Embryonic facial prominence (tissue), 1 donor: ENCODE measurements at regions not wholly inside any gene's neighbourhood (a gene's known extent, or its start where the extent isn't known, plus 50 kb on each side); places are given as distances from the start of the nearest gene placed in this dataset.
A peak's percentile ranks its signal among the peaks of the same experiment; 100 is the strongest.

Source experiments
- DNase-seq: peaks from one replicate; pipeline ENCODE4 v3.0.0-alpha.2; 2016; ENCODE audit errors: extremely low spot score

- DNase-seq, result no peak
Measured at GRCh38 chr16:66289051-66289680, 77.3 kb upstream of the CDH5 start.

GRCh38 chr16:66287926-66288325 lies 78.6 kb upstream of the CDH5 start:
- no peak for DNase-seq

- no peak for DNase-seq
Measured at GRCh38 chr16:66287416-66287815, 79.1 kb upstream of the CDH5 start.

GRCh38 chr16:66286527-66286926 lies 80.0 kb upstream of the CDH5 start:
- no peak for DNase-seq

- no peak for DNase-seq
Measured at GRCh38 chr16:66278604-66279262, 87.8 kb upstream of the CDH5 start.

GRCh38 chr16:66278111-66278531 lies 88.4 kb upstream of the CDH5 start:
- no peak for DNase-seq

GRCh38 chr16:66277311-66278070 lies 89.0 kb upstream of the CDH5 start:
- no peak for DNase-seq

GRCh38 chr16:66275775-66276428 lies 90.6 kb upstream of the CDH5 start:
- no peak for DNase-seq

GRCh38 chr16:66274335-66275110 lies 92.0 kb upstream of the CDH5 start:
- no peak for DNase-seq

- DNase-seq, result no peak
Measured at GRCh38 chr16:66273644-66274334, 92.7 kb upstream of the CDH5 start.

- DNase-seq, result no peak
Measured at GRCh38 chr16:66273053-66273452, 93.4 kb upstream of the CDH5 start.

GRCh38 chr16:66272461-66272860 lies 94.0 kb upstream of the CDH5 start:
- no peak for DNase-seq

- no peak for DNase-seq
Measured at GRCh38 chr16:66271074-66272060, 95.1 kb upstream of the CDH5 start.

- no peak for DNase-seq
Measured at GRCh38 chr16:66270333-66270927, 96.1 kb upstream of the CDH5 start.

GRCh38 chr16:66269617-66270332 lies 96.7 kb upstream of the CDH5 start:
- peak; percentile 28 for DNase-seq

- no peak for DNase-seq
Measured at GRCh38 chr16:66267292-66268014, 99.0 kb upstream of the CDH5 start.

GRCh38 chr16:66266436-66267291 lies 99.8 kb upstream of the CDH5 start:
- peak; percentile 79 for DNase-seq
